ENCODE measurements at regions not wholly inside any gene's neighbourhood (a gene's known extent, or its start where the extent isn't known, plus 50 kb on each side); places are given as distances from the start of the nearest gene placed in this dataset.

GRCh38 chr2:237170020-237170419, 84.3 kb downstream of the COPS8 start:
- H3K4me3 ChIP-seq (replicated peaks; ENCODE audit: low read depth, low read length), result no peak overlapping the region
- TF ChIP-seq CTCF (IDR thresholded peaks at IDR 0.05; ENCODE audit: low read depth, low read length, missing control alignments), result no peak
- peak; percentile 90 for DNase-seq (ENCODE audit: extremely low read depth, low read depth)

GRCh38 chr2:237171396-237171795, 85.7 kb downstream of the COPS8 start:
- peak; percentile 11 for TF ChIP-seq CTCF (IDR thresholded peaks at IDR 0.05; ENCODE audit: low read depth, low read length, missing control alignments)
- H3K4me3 ChIP-seq (replicated peaks; ENCODE audit: low read depth, low read length), result peak overlapping the region; percentile 16; the same call in 1 of the 2 replicates
- peak; percentile 93 for DNase-seq (ENCODE audit: extremely low read depth, low read depth)

GRCh38 chr2:237171881-237172280, 86.2 kb downstream of the COPS8 start:
- H3K4me3 ChIP-seq (replicated peaks; ENCODE audit: low read depth, low read length), result no peak overlapping the region
- no peak for TF ChIP-seq CTCF (IDR thresholded peaks at IDR 0.05; ENCODE audit: low read depth, low read length, missing control alignments)
- DNase-seq (ENCODE audit: extremely low read depth, low read depth), result no peak

GRCh38 chr2:237177052-237177451, 91.4 kb downstream of the COPS8 start:
- no peak for TF ChIP-seq CTCF (IDR thresholded peaks at IDR 0.05; ENCODE audit: low read depth, low read length, missing control alignments)
- H3K4me3 ChIP-seq (replicated peaks; ENCODE audit: low read depth, low read length), result no peak overlapping the region
- DNase-seq (ENCODE audit: extremely low read depth, low read depth), result no peak

GRCh38 chr2:237177986-237178385, 92.3 kb downstream of the COPS8 start:
- no peak for DNase-seq (ENCODE audit: extremely low read depth, low read depth)
- H3K4me3 ChIP-seq (replicated peaks; ENCODE audit: low read depth, low read length), result no peak overlapping the region
- TF ChIP-seq CTCF (IDR thresholded peaks at IDR 0.05; ENCODE audit: low read depth, low read length, missing control alignments), result no peak

- no peak for TF ChIP-seq CTCF (IDR thresholded peaks at IDR 0.05; ENCODE audit: low read depth, low read length, missing control alignments)
- DNase-seq (ENCODE audit: extremely low read depth, low read depth), result peak; percentile 95
- H3K4me3 ChIP-seq (replicated peaks; ENCODE audit: low read depth, low read length), result no peak overlapping the region
Observed at GRCh38 chr2:237178396-237178795, 92.7 kb downstream of the COPS8 start.

GRCh38 chr2:237179161-237179560, 93.5 kb downstream of the COPS8 start:
- DNase-seq (ENCODE audit: extremely low read depth, low read depth), result no peak
- TF ChIP-seq CTCF (IDR thresholded peaks at IDR 0.05; ENCODE audit: low read depth, low read length, missing control alignments), result no peak
- no peak overlapping the region for H3K4me3 ChIP-seq (replicated peaks; ENCODE audit: low read depth, low read length)

Data from HFF-Myc (cell line).